ENCODE measurements at regions not wholly inside any gene's neighbourhood (a gene's known extent, or its start where the extent isn't known, plus 50 kb on each side); places are given as distances from the start of the nearest gene placed in this dataset.
A peak's percentile ranks its signal among the peaks of the same experiment; 100 is the strongest.

DNA sequence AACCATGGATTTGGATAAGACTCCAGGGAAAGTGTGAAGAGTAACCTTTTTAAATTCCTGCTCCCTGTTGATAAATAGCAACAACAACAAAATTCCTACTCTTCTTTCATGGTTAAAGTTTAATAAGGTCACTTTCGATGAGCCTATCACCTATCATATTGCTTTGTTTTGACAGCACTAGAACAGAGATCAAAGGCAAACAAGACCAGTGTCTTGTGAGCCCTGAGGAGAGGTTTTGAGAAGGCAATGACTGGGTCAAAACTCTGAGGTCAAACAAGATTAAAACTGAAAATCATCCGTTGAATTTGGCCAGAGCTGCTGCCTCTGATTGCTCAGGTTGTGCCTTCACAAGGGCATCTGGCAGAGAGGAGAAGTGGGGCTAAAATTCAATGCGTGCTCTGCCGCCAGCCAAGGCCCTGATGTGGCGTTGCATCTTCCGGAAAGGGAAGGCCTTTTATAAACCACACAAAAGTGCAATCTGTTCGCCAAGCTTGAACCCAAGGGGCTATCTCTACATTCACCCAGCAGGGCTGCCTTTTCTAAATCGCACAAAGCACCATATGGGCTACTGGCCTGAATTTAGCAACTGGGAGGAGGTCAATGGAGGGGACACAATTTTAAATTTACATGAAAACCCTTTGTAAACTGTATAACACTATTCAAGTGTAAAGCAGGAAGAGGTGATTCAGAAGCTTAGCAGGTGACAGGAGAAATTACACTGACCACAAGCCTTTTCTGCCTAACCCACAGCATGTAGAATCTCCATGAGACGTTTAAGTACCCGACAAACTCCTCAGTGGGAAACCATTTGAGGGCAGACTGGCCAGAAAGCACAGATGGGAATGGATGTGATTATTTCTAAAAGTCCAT, 140.8 kb downstream of the DAD1 start:
- no peak for DNase-seq (ENCODE audit: low read depth)
- H3K4me3 ChIP-seq (ENCODE audit: low read depth, low read length): no peak overlapping the region

DNA sequence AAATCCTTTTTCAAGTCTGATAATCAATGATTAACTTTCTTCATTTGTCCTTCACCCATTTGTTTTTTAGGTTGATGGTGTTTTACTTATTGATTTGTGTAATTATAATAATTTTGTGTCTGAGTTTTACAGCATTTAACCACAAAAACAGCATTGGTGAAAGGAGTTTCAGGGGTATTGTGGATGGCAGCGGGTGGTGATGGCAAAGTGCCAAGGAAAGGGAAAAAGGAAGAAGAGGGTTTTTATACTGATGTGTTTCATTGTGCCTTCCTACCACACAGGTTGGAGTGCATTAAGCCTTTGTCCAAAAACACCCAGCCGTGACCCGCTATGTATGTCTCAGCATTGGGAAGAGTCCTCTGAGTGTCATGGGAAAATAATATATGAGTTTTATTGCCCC, 150.3 kb downstream of the DAD1 start:
- no peak for DNase-seq (ENCODE audit: low read depth)
- TF ChIP-seq, protein P1, sequence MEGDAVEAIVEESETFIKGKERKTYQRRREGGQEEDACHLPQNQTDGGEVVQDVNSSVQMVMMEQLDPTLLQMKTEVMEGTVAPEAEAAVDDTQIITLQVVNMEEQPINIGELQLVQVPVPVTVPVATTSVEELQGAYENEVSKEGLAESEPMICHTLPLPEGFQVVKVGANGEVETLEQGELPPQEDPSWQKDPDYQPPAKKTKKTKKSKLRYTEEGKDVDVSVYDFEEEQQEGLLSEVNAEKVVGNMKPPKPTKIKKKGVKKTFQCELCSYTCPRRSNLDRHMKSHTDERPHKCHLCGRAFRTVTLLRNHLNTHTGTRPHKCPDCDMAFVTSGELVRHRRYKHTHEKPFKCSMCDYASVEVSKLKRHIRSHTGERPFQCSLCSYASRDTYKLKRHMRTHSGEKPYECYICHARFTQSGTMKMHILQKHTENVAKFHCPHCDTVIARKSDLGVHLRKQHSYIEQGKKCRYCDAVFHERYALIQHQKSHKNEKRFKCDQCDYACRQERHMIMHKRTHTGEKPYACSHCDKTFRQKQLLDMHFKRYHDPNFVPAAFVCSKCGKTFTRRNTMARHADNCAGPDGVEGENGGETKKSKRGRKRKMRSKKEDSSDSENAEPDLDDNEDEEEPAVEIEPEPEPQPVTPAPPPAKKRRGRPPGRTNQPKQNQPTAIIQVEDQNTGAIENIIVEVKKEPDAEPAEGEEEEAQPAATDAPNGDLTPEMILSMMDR (IDR thresholded peaks at IDR 0.05; ENCODE audit: control insufficient read depth, extremely low read depth, insufficient read depth): no peak
- no peak overlapping the region for H3K4me3 ChIP-seq (ENCODE audit: low read depth, low read length)

More for the DNA sequence above, 140.8 kb downstream of the DAD1 start:
- TF ChIP-seq, protein P1 (IDR thresholded peaks at IDR 0.05; ENCODE audit: control insufficient read depth, extremely low read depth, insufficient read depth): no peak

DNA sequence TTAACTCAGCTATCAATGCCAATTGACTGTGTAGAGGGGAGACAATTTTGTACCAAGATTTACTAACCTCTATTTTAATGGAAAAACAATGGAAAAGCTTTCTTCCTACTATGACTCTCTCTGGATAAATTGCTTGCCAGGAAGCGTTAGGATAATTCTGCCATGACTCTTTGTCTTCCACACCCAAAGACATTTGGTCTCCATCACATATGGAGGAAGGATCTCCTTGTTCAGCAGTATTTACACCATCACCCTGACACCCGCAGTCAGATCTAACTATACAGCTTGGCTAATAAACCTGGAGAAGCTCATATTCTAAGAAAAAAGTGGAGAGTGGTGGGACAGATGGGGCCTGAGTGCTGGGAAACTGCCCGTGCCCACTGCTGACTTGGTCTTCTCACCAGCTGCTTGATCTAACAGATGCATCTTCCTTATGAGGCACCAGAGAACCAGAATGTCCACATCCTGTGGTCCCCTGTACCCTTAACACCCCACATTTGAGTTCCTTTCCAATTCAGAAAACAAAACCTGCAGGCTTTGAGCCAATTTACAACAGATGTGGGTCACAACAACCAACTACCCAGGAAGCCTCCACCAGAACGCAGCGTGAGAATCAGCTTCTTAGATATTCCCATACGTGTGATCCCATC, 154.0 kb downstream of the DAD1 start:
- H3K4me3 ChIP-seq (ENCODE audit: low read depth, low read length): no peak overlapping the region
- no peak for DNase-seq (ENCODE audit: low read depth)
- TF ChIP-seq, protein P1 (IDR thresholded peaks at IDR 0.05; ENCODE audit: control insufficient read depth, extremely low read depth, insufficient read depth): no peak

DNA sequence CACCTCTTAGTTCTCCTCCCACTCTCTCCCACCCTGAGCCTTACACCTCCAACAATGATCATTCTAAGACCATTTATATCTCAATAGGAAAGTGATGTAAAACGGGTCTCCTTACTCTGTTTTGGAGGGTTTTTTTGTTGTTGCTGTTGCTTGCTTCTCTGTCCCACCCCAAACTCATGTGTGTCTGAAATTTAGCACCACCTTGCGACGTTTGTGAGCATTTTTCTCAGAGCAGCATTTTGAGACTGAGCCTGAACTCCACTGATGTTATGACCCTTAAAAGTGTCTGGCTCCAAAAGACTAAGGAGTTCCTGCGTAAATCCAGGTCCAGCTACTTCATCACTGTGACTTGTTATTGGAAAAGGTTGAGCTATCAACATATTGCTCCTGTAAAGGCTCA, 155.0 kb downstream of the DAD1 start:
- H3K4me3 ChIP-seq (ENCODE audit: low read depth, low read length): no peak overlapping the region
- TF ChIP-seq, protein P1 (IDR thresholded peaks at IDR 0.05; ENCODE audit: control insufficient read depth, extremely low read depth, insufficient read depth): no peak
- DNase-seq (ENCODE audit: low read depth): no peak

DNA sequence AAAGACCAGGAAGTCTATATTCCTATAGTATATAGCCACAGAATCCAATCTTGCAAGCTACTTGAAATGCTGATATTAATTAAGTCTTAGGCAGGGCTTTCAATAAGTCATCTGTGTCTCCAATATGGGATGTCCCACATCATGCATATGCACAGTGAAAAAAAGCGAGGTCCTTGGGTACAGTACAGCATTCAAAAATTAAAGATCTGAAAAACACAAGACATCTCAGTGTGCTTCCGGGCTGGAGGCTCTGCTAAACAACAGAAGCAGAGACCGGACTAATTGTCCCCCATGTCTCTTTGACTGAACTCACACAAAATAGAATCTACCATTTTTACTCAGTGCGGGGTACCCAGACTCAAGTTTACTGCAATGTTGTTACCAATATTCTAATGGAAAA, 156.0 kb downstream of the DAD1 start:
- TF ChIP-seq, protein P1 (IDR thresholded peaks at IDR 0.05; ENCODE audit: control insufficient read depth, extremely low read depth, insufficient read depth): no peak
- no peak for DNase-seq (ENCODE audit: low read depth)
- no peak overlapping the region for H3K4me3 ChIP-seq (ENCODE audit: low read depth, low read length)

DNA sequence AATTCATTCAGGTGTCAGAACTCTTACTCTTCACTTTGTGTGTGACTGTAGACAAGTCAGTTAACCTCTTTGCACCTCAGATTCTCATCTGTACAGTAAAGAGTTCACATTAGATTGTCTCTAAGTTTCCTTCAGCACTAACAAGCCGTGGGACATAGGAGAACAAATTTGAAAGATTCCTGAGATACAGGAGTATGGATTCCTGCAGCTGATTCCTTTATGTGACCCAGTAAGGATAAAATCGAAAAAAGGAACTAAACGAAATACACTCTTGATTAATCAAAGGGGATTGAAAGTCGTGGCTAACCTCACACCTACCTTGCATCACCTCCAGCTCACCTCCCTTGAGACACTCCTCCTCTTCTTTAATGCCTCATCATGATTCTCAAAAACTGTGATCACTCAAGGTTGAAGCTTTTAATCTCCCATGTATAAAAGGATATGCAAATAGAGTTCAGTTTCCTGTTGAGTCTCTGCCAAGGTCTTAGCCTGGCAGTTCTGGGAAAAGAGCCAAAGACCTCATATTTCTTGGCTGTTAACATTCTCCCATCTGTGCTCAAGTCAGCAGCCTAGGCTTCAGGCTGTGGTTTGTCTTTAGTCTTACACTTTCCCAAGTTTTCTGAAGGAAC, 156.6 kb downstream of the DAD1 start:
- TF ChIP-seq, protein P1 (IDR thresholded peaks at IDR 0.05; ENCODE audit: control insufficient read depth, extremely low read depth, insufficient read depth): no peak
- peak; percentile 96 for DNase-seq (ENCODE audit: low read depth)
- no peak overlapping the region for H3K4me3 ChIP-seq (ENCODE audit: low read depth, low read length)

All from LNCaP clone FGC (cell line).